ENCODE measurements at regions not wholly inside any gene's neighbourhood (a gene's known extent, or its start where the extent isn't known, plus 50 kb on each side); places are given as distances from the start of the nearest gene placed in this dataset.

GRCh38 chr5:100276071-100276470 is 259.1 kb upstream of the FAM174A start:
- Histone ChIP-seq H3K4me3 (no peak overlapping the region), H3K27me3 (ENCODE audit: control insufficient read depth in 3 of 3, insufficient read depth in 3 of 3, low read length in 2 of 3) (no peaks in the 10 kb centered on the region), H3K36me3 (ENCODE audit: control insufficient read depth in 4 of 4, insufficient read depth in 4 of 4, low read length in 4 of 4) (no peaks in the 10 kb centered on the region), H3K9ac (ENCODE audit: insufficient read depth in 1 of 2, low read length in 2 of 2) (no peak overlapping the region), H3K4me1 (ENCODE audit: control insufficient read depth in 5 of 5, insufficient read depth in 5 of 5, low read length in 5 of 5) (no peaks in the 10 kb centered on the region), H3K9me3 (ENCODE audit: control insufficient read depth in 4 of 4, insufficient read depth in 3 of 4, low read length in 3 of 4) (peaks cover 0 to 2% (median 0%) of the 10 kb centered on the region in 4 donors), H3K27ac (ENCODE audit: low read depth in 1 of 2, low read length in 1 of 2) (no peak overlapping the region)
- TF ChIP-seq, protein P1, sequence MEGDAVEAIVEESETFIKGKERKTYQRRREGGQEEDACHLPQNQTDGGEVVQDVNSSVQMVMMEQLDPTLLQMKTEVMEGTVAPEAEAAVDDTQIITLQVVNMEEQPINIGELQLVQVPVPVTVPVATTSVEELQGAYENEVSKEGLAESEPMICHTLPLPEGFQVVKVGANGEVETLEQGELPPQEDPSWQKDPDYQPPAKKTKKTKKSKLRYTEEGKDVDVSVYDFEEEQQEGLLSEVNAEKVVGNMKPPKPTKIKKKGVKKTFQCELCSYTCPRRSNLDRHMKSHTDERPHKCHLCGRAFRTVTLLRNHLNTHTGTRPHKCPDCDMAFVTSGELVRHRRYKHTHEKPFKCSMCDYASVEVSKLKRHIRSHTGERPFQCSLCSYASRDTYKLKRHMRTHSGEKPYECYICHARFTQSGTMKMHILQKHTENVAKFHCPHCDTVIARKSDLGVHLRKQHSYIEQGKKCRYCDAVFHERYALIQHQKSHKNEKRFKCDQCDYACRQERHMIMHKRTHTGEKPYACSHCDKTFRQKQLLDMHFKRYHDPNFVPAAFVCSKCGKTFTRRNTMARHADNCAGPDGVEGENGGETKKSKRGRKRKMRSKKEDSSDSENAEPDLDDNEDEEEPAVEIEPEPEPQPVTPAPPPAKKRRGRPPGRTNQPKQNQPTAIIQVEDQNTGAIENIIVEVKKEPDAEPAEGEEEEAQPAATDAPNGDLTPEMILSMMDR (IDR thresholded peaks at IDR 0.05; ENCODE audit: control extremely low read depth, extremely low read depth), result no peak
- DNase-seq (no peak), ATAC-seq (ENCODE audit: insufficient read depth, low FRiP score) (no peak)

- Histone ChIP-seq H3K4me1 (ENCODE audit: control insufficient read depth in 5 of 5, insufficient read depth in 5 of 5, low read length in 5 of 5) (peaks cover 0 to 2% (median 0%) of the 10 kb centered on the region in 5 donors), H3K9me3 (ENCODE audit: control insufficient read depth in 4 of 4, insufficient read depth in 3 of 4, low read length in 3 of 4) (peaks cover 0 to 2% (median 0%) of the 10 kb centered on the region in 4 donors), H3K36me3 (ENCODE audit: control insufficient read depth in 4 of 4, insufficient read depth in 4 of 4, low read length in 4 of 4) (no peaks in the 10 kb centered on the region), H3K27ac (ENCODE audit: low read depth in 1 of 2, low read length in 1 of 2) (no peak overlapping the region), H3K9ac (ENCODE audit: insufficient read depth in 1 of 2, low read length in 2 of 2) (no peak overlapping the region), H3K27me3 (ENCODE audit: control insufficient read depth in 3 of 3, insufficient read depth in 3 of 3, low read length in 2 of 3) (no peaks in the 10 kb centered on the region), H3K4me3 (no peak overlapping the region)
- TF ChIP-seq, protein P1 (IDR thresholded peaks at IDR 0.05; ENCODE audit: control extremely low read depth, extremely low read depth), result no peak
- 86 to 87% methylated on average over 1 of the region's 1 CpG for WGBS, 2 donors
- no peak for ATAC-seq (ENCODE audit: insufficient read depth, low FRiP score)
- DNase-seq, result no peak
These were observed 259.5 kb upstream of the FAM174A start for GRCh38 chr5:100275631-100276030.

DNA sequence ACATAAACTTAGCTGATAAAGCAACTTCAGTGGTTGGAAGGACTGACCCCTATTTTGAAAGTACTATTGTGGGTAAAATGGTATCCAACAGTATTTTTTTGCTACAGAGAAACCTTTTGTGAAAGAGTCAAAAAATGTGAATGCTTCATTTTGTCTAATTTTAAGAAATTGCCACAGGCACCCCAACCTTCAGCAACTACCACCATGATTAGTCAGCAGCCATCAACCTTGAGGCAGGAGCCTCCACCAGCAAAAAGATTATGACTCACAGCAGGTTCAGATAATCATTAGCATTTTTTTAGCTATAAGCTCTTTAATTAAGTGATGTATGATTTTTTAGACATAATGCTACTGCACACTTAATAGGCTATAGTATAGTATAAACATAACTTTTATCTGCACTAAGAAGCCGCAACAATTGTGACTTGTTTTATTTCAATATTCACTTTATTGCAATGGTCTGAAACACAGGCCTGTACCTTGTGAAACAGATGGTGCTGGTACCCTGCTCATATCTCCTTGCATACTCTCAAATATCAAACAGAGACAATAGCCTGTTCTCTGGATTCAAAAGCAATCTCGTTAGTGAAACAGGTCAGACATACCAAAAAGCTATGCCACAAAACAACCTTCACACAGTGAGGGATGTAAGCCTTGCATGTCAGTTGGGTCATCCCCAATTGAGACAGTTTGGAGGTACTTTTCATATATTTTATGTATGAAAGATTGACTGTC is 261.2 kb upstream of the FAM174A start:
- TF ChIP-seq, protein P1 (IDR thresholded peaks at IDR 0.05; ENCODE audit: control extremely low read depth, extremely low read depth), result no peak
- WGBS, 2 donors, result 83 to 89% methylated on average over 2 of the region's 2 CpGs
- no peak overlapping the region for H3K9ac ChIP-seq (ENCODE audit: insufficient read depth in 1 of 2, low read length in 2 of 2)
- peaks cover 0 to 2% (median 0%) of the 10 kb centered on the region in 4 donors for H3K9me3 ChIP-seq (ENCODE audit: control insufficient read depth in 4 of 4, insufficient read depth in 3 of 4, low read length in 3 of 4)
- ATAC-seq (ENCODE audit: insufficient read depth, low FRiP score), result no peak
- H3K4me3 ChIP-seq, result no peak overlapping the region
- peaks cover 0 to 3% (median 0%) of the 10 kb centered on the region in 5 donors for H3K4me1 ChIP-seq (ENCODE audit: control insufficient read depth in 5 of 5, insufficient read depth in 5 of 5, low read length in 5 of 5)
- no peak overlapping the region for H3K27ac ChIP-seq (ENCODE audit: low read depth in 1 of 2, low read length in 1 of 2)
- no peaks in the 10 kb centered on the region for H3K27me3 ChIP-seq (ENCODE audit: control insufficient read depth in 3 of 3, insufficient read depth in 3 of 3, low read length in 2 of 3)
- H3K36me3 ChIP-seq (ENCODE audit: control insufficient read depth in 4 of 4, insufficient read depth in 4 of 4, low read length in 4 of 4), result no peaks in the 10 kb centered on the region
- DNase-seq, result no peak

Data from lung (tissue), 11 donors.